LNCaP clone FGC (cell line): ENCODE measurements at regions not wholly inside any gene's neighbourhood (a gene's known extent, or its start where the extent isn't known, plus 50 kb on each side); places are given as distances from the start of the nearest gene placed in this dataset.
"Not testable (repeated sequence)": the region's sequence is repeated elsewhere in the genome, so short reads cannot be mapped to it uniquely, and the experiment has no call there.

Source experiments
- DNase-seq: peaks from one replicate; pipeline ENCODE4 v3.0.0-alpha.2; 2011; ENCODE audit warnings: low read depth
- H3K4me3 ChIP-seq: 2 replicates; pipeline ENCODE4 v1.5.1; 2011; ENCODE audit warnings: mild to moderate bottlenecking, low read depth, low read length, control low read depth
- TF ChIP-seq, protein P1 (sequence below): IDR thresholded peaks from 2 replicates; pipeline ENCODE4 v1.5.1; 2012; ENCODE audit warnings: mild to moderate bottlenecking; ENCODE audit not compliant: control insufficient read depth, insufficient read depth; ENCODE audit errors: extremely low read depth

- DNase-seq: no peak
- TF ChIP-seq, protein P1, sequence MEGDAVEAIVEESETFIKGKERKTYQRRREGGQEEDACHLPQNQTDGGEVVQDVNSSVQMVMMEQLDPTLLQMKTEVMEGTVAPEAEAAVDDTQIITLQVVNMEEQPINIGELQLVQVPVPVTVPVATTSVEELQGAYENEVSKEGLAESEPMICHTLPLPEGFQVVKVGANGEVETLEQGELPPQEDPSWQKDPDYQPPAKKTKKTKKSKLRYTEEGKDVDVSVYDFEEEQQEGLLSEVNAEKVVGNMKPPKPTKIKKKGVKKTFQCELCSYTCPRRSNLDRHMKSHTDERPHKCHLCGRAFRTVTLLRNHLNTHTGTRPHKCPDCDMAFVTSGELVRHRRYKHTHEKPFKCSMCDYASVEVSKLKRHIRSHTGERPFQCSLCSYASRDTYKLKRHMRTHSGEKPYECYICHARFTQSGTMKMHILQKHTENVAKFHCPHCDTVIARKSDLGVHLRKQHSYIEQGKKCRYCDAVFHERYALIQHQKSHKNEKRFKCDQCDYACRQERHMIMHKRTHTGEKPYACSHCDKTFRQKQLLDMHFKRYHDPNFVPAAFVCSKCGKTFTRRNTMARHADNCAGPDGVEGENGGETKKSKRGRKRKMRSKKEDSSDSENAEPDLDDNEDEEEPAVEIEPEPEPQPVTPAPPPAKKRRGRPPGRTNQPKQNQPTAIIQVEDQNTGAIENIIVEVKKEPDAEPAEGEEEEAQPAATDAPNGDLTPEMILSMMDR: no peak
- H3K4me3 ChIP-seq: no peak overlapping the region
These were observed 713.4 kb downstream of the CDH18 start for GRCh38 chr5:19274578-19274977.

DNA sequence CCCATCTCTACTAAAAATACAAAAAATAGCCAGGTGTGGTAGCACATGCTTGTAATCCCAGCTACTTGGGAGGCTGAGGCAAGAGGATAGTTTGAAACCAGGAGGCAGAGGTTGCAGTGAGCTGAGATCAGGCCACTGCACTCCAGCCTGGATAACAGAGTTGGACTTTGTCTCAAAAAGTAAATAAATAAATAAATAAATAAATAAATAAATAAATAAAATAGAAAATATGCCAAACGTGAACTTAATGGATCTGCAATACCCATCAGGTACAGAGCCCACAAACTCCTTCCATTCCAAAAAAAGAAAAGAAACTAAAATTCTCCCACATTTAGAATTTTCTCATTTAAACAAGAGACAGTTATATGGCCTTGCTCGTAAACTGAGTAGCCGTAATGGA lies 702.7 kb downstream of the CDH18 start:
- TF ChIP-seq, protein P1: no peak
- H3K4me3 ChIP-seq: no peak overlapping the region
- no peak for DNase-seq

- H3K4me3 ChIP-seq, DNase-seq: not testable (repeated sequence)
These were observed 700.3 kb downstream of the CDH18 start for GRCh38 chr5:19287548-19288277.

GRCh38 chr5:19288311-19288710 lies 699.7 kb downstream of the CDH18 start:
- not testable (repeated sequence) for DNase-seq, H3K4me3 ChIP-seq

- no peak for DNase-seq
- no peak overlapping the region for H3K4me3 ChIP-seq
- TF ChIP-seq, protein P1: no peak
These were observed 690.1 kb downstream of the CDH18 start for GRCh38 chr5:19297934-19298333.

GRCh38 chr5:19301271-19301670 lies 686.7 kb downstream of the CDH18 start:
- DNase-seq: no peak
- TF ChIP-seq, protein P1: no peak
- no peak overlapping the region for H3K4me3 ChIP-seq

- no peak overlapping the region for H3K4me3 ChIP-seq
- TF ChIP-seq, protein P1: no peak
- DNase-seq: peak; percentile 30
These were observed 673.2 kb downstream of the CDH18 start for GRCh38 chr5:19314840-19315239.

DNA sequence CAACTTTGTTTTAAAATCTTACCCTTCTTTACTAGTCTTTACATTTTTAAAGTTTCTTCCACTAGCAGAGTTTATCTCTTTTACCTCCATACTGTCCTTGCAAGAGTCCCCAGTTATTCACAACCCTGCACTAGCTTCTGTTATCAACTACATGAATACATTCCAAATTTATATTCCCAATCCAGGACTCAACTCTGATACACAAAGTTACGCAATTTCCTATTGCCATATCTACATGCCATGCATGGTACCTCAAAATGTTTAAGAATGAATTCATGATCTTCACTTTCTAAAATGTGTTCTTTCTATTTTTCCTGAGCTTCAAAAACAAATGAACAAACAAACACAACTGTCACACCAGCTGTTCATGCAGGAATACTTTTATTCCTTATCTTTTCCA lies 668.7 kb downstream of the CDH18 start:
- TF ChIP-seq, protein P1: no peak
- DNase-seq: no peak
- no peak overlapping the region for H3K4me3 ChIP-seq
